Psoas muscle (tissue), 7 donors: ENCODE measurements at regions not wholly inside any gene's neighbourhood (a gene's known extent, or its start where the extent isn't known, plus 50 kb on each side); places are given as distances from the start of the nearest gene placed in this dataset.
A peak's percentile ranks its signal among the peaks of the same experiment; 100 is the strongest.
"Not testable (repeated sequence)": the region's sequence is repeated elsewhere in the genome, so short reads cannot be mapped to it uniquely, and the experiment has no call there.

Experiments
- ATAC-seq, 4 donors: fragments of 200-7000 bp; cut with Tn5 transposase; one replicate each; pipeline ENCODE4 v1.9.1; 2020; ENCODE audit warnings: moderate library complexity in 3 of 4, mild to moderate bottlenecking in 2 of 4
- DNase-seq, 2 donors: peaks; one replicate each; pipeline ENCODE4 v3.0.0-alpha.2; 2020
- H3K27ac ChIP-seq: fragments of 200-600 bp; one replicate; pipeline ENCODE4 v1.8.0; 2022
- H3K27me3 ChIP-seq, 3 donors: fragments of 200-600 bp in 1 of 3; one replicate each; pipeline versions ENCODE4 v1.6.1 to v1.8.0; 2013 to 2022; ENCODE audit warnings: low read length in 2 of 3, mild to moderate bottlenecking in 2 of 3, moderate library complexity in 1 of 3; ENCODE audit not compliant: insufficient read depth in 3 of 3
- H3K36me3 ChIP-seq, 2 donors: fragments of 200-600 bp in 1 of 2; one replicate each; pipeline versions ENCODE4 v1.6.1 to v1.8.0; 2013 to 2022; ENCODE audit warnings: low read depth in 1 of 2, mild to moderate bottlenecking in 1 of 2, moderate library complexity in 1 of 2; ENCODE audit not compliant: insufficient read depth in 1 of 2
- H3K4me1 ChIP-seq: fragments of 200-600 bp; one replicate; pipeline ENCODE4 v1.8.0; 2022
- H3K4me3 ChIP-seq: fragments of 200-600 bp; one replicate; pipeline ENCODE4 v1.8.0; 2022; ENCODE audit warnings: mild to moderate bottlenecking
- H3K9me3 ChIP-seq: fragments of 200-600 bp; one replicate; pipeline ENCODE4 v1.8.0; 2022
- WGBS, 3 donors: extraction: QIAGEN DNeasy Blood & Tissue Kit; methylation state at CpG; one replicate each; pipeline versions ENCODE4 v1.1.6 to v1.1.7; 2013; 5-methylcytosine and 5-hydroxymethylcytosine counted together
- intact Hi-C, 2 donors: fragments of 100-400 bp; cut with DNase I; formaldehyde crosslinking; loops; one replicate each; pipeline versions ENCODE4 v1.11.0 to v1.14.2; 2022
- TF ChIP-seq, protein P1 (sequence below): fragments of 200-600 bp; IDR thresholded peaks from one replicate; pipeline ENCODE4 v1.8.0; 2022; ENCODE audit warnings: antibody characterized with exemption
- donor health status: healthy with polysubstance abuse.
- donor health status: DM: no; HTN: no; CAD: no; lungs with moderate emphysema.
- donor health status: Bipolar disorder and iron deficiency.
- donor health status: healthy.
- donor health status: DM: yes; HTN: yes; CAD: no.
- donor health status: DM: no; HTN: no; CAD: no.
- donor health status: DM: yes; HTN: yes; CAD: no.

DNA sequence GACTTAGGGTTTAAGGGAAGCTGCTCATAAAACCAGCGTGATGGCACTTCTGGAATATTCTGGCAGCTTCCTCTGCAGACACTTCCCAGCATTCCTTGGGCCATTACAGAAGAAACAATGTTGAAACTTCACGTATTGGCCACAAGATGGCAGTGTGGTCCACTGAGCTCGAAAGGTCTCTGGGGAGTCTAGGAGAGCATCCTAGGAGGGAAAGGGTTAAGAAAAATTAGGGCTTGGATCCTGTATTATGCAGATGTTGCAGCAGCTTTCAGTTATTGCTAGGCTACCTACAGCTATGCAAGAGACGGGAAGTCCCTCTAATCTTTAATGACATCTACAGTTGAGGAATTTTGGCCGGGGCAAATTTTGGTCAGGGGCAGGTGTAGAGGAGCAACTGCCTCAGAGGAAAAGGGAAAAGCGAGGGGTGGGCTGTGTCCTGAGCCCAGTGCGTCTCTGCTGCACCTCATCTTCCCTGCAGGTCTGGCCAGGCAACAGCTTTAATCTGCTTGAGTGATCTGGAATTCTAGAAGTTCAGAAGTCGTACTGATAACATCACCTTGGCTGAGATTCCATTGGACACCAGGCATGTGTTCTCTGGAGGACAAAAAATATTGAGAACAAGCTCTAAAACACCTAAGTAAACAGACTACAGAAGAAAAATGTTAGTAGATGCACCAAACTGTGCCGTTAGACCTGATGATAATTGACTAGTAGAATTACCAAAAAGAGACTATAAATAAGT, 220.8 kb upstream of the PRSS58 start:
- intact Hi-C loops, result no loop called here
- H3K4me1 ChIP-seq, result peaks cover 3% of the 10 kb centered on the region
- DNase-seq (no peak), ATAC-seq (peak in 3 of 4 donors; percentile 51 to 83 (median 76))
- TF ChIP-seq, protein P1, sequence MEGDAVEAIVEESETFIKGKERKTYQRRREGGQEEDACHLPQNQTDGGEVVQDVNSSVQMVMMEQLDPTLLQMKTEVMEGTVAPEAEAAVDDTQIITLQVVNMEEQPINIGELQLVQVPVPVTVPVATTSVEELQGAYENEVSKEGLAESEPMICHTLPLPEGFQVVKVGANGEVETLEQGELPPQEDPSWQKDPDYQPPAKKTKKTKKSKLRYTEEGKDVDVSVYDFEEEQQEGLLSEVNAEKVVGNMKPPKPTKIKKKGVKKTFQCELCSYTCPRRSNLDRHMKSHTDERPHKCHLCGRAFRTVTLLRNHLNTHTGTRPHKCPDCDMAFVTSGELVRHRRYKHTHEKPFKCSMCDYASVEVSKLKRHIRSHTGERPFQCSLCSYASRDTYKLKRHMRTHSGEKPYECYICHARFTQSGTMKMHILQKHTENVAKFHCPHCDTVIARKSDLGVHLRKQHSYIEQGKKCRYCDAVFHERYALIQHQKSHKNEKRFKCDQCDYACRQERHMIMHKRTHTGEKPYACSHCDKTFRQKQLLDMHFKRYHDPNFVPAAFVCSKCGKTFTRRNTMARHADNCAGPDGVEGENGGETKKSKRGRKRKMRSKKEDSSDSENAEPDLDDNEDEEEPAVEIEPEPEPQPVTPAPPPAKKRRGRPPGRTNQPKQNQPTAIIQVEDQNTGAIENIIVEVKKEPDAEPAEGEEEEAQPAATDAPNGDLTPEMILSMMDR, result peak; percentile 45
- no peak overlapping the region for H3K27ac ChIP-seq
- H3K27me3 ChIP-seq, result no peaks in the 10 kb centered on the region
- no peak overlapping the region for H3K4me3 ChIP-seq
- no peaks in the 10 kb centered on the region for H3K9me3 ChIP-seq
- 23 to 27% (median 23%) methylated on average over 9 of the region's 9 CpGs for WGBS, 3 donors
- H3K36me3 ChIP-seq, result no peaks in the 10 kb centered on the region

DNA sequence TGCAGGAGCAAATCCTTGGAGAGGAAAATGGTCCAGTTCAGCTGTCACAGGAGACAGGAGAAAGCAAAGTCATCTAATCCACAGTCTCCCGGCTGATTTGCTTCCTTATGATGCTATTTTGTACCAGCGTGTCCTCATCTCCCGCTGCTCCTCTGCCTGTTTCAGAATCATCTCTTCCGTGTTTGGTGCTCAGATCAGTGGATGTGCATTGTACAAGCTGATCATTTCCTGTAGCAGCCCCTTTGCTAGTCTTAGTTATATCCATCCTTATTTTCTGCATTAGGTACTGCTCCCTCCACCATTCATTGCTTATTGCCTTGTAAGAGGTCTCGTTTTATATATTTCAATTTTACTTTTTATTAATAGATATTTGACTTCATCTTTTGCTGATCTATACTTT, 219.9 kb upstream of the PRSS58 start:
- ATAC-seq, DNase-seq, H3K4me1 ChIP-seq, intact Hi-C loops, H3K4me3 ChIP-seq, H3K36me3 ChIP-seq, H3K27me3 ChIP-seq, H3K9me3 ChIP-seq, H3K27ac ChIP-seq: not testable (repeated sequence)
- 53 to 83% (median 73%) methylated on average over 5 of the region's 5 CpGs for WGBS, 3 donors

DNA sequence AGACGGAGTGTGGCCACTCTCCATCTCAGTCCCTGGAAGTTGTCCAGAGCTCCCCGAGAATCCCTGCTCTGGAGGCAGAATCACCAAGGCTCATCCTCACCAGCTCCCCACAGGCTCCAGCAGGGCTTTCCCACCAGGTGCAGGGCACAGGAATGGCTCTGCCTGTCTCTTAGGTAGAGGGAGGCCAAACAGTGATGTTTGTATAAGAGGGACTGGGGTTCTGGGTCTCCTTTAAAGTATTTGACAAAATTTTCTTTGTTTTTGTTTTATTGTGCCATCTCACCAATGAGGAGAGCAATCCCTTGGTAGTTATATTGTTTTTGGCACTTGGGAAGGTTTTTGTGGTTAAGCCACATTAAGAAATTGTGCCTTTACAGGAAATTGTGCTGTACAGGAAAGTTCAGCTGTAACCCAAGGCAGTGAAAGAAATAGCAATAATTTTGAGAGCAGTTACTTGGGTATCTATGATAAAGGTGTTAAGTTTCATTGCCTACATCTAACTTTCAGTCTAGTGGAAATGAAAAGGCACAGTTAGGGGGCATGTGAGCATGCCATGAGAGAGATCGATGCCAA, 219.3 kb upstream of the PRSS58 start:
- H3K4me1 ChIP-seq, result peaks cover 3% of the 10 kb centered on the region
- H3K27ac ChIP-seq, result no peak overlapping the region
- intact Hi-C loops, result no loop called here
- no peaks in the 10 kb centered on the region for H3K9me3 ChIP-seq
- no peaks in the 10 kb centered on the region for H3K36me3 ChIP-seq
- ATAC-seq (no peak), DNase-seq (no peak)
- no peaks in the 10 kb centered on the region for H3K27me3 ChIP-seq
- WGBS, 3 donors, result 68 to 79% (median 74%) methylated on average over 3 of the region's 3 CpGs
- no peak overlapping the region for H3K4me3 ChIP-seq
- TF ChIP-seq, protein P1, result no peak

DNA sequence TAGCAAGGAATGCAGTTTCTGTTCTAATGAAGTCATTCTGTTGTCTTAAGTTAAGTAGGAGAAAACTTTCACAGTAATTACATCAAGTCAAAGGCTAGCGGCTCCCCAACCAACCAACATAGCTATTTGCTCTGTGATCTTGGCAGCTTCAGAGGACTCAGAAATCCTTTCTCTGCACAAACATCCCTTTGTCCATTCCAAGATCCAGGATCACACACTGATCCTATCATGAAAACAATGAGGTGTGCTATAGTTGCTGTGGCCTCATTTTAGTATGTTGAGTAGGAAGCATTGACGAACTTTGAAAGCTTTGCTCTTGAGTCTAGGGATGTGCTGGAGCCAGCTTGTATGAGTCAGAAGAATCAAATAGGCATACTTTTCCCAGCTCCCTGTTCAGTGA, 218.2 kb upstream of the PRSS58 start:
- no peak for ATAC-seq
- H3K4me3 ChIP-seq, result no peak overlapping the region
- H3K27ac ChIP-seq, result no peak overlapping the region
- H3K36me3 ChIP-seq, result no peaks in the 10 kb centered on the region
- H3K27me3 ChIP-seq, result no peaks in the 10 kb centered on the region
- H3K4me1 ChIP-seq, result no peaks in the 10 kb centered on the region
- TF ChIP-seq, protein P1, result no peak
- no peak for DNase-seq
- intact Hi-C loops, result no loop called here
- H3K9me3 ChIP-seq, result no peaks in the 10 kb centered on the region
- WGBS, 3 donors, result 80 to 98% (median 88%) methylated on average over 2 of the region's 2 CpGs

DNA sequence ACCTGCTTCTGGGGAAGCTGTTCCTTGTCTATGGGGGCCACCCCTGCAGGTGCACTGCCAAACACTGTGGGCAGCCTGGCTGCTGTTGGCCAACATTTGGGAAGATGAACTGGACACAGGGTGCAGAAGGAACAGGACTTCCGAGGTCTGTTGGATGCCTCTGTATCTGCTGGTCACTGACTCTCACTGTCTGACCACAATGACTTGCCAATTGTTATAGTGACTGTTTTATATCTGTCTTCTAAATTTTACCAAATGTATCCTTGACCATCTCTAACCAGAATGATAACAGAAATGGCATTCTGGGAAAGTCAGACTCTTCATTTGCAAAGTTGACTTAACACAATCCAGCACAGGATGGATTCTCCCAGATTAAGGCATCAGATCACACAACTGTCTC, 214.0 kb upstream of the PRSS58 start:
- WGBS, 3 donors, result 2 to 28% (median 16%) methylated on average over 1 of the region's 1 CpG
- Histone ChIP-seq H3K36me3 (no peaks in the 10 kb centered on the region), H3K4me3 (no peak overlapping the region), H3K4me1 (no peaks in the 10 kb centered on the region), H3K27ac (no peak overlapping the region), H3K27me3 (no peaks in the 10 kb centered on the region), H3K9me3 (no peaks in the 10 kb centered on the region)
- intact Hi-C loops, result loop anchor here in 1 of 2 donors (2.0 kb wide), 1 partner anchor 37 kb away; no protein-coding TSS in a partner anchor
- TF ChIP-seq, protein P1, result no peak
- DNase-seq (no peak), ATAC-seq (no peak)
